Suprapubic skin (tissue), 4 donors: ENCODE measurements at regions not wholly inside any gene's neighbourhood (a gene's known extent, or its start where the extent isn't known, plus 50 kb on each side); places are given as distances from the start of the nearest gene placed in this dataset.

Source experiments
- EP300 ChIP-seq: sonication (generic); formaldehyde crosslinking; IDR thresholded peaks from one replicate; pipeline ENCODE4 v1.6.1; 2017; ENCODE audit warnings: antibody characterized with exemption
- POLR2A ChIP-seq, 2 donors: fragments of 450-650 bp; IDR thresholded peaks; one replicate each; pipeline ENCODE4 v1.6.1; 2017; ENCODE audit warnings: antibody characterized with exemption in 2 of 2, mild to moderate bottlenecking in 2 of 2, moderate library complexity in 2 of 2
- POLR2AphosphoS5 ChIP-seq, 3 donors: sonication (generic); formaldehyde crosslinking; IDR thresholded peaks; one replicate each; pipeline ENCODE4 v1.6.1; 2017; ENCODE audit warnings: antibody characterized with exemption in 3 of 3
- TF ChIP-seq, protein P1 (sequence below), 2 donors: fragments of 200-600 bp in 1 of 2; fragments of 450-650 bp in 1 of 2; sonication (generic) in 1 of 2; IDR thresholded peaks; one replicate each; pipeline ENCODE4 v1.5.1; 2016 to 2019; ENCODE audit warnings: antibody characterized with exemption in 2 of 2, mild to moderate bottlenecking in 1 of 2, moderate library complexity in 1 of 2

DNA sequence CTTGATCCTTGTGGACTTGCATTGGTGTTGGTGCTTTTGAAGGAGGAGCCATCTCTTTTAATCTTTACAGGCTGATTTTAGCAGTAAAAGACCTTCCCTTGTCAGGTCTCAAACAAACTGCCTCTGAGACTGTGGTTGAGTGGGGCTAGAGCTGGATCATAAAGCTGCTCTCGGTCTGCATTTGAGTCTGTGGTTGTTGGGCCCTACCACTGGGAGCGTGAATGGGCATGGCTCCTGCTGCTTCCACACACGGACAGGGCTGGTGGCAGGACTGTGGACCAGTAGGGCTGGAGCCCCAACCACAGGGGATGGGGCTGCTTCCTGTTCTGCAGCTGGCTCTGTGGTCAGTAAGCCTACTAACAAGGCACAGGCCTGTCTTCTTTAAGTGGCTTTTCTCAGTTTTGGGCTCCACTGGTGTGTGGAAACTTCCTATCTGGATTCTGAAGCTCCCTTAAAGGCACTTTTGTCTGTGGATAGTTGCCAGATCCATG lies 130.6 kb downstream of the RBM46 start:
- TF ChIP-seq, protein P1, sequence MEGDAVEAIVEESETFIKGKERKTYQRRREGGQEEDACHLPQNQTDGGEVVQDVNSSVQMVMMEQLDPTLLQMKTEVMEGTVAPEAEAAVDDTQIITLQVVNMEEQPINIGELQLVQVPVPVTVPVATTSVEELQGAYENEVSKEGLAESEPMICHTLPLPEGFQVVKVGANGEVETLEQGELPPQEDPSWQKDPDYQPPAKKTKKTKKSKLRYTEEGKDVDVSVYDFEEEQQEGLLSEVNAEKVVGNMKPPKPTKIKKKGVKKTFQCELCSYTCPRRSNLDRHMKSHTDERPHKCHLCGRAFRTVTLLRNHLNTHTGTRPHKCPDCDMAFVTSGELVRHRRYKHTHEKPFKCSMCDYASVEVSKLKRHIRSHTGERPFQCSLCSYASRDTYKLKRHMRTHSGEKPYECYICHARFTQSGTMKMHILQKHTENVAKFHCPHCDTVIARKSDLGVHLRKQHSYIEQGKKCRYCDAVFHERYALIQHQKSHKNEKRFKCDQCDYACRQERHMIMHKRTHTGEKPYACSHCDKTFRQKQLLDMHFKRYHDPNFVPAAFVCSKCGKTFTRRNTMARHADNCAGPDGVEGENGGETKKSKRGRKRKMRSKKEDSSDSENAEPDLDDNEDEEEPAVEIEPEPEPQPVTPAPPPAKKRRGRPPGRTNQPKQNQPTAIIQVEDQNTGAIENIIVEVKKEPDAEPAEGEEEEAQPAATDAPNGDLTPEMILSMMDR (IDR thresholded peaks at IDR 0.05): no peak
- TF ChIP-seq POLR2AphosphoS5 (IDR thresholded peaks at IDR 0.05) (no peak), POLR2A (IDR thresholded peaks at IDR 0.05) (no peak), EP300 (no peak)
